ENCODE measurements at regions not wholly inside any gene's neighbourhood (a gene's known extent, or its start where the extent isn't known, plus 50 kb on each side); places are given as distances from the start of the nearest gene placed in this dataset.

DNA sequence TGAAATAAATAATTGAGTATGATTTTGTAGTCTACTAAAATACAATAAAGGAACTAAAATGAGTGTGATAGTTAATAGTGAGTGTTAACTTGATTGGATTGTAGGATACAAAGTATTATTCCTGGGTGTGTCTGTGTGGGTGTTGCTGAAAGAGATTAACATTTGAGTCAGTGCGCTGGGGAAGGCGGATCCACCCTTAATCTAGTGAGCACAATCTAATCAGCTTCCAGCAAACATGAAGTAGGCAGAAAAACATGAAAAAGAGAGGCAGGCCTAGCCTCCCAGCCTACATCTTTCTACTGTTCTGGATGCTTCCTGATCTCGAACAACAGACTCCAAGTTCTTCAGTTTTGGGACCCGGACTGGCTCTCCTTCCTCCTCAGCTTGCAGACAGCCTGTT, 1716.6 kb downstream of the MRPL39 start:
- TF ChIP-seq KDM1A (IDR thresholded peaks at IDR 0.05; ENCODE audit: low read depth) (no peak), POLR2A (IDR thresholded peaks at IDR 0.05; ENCODE audit: low read length) (no peak), BHLHE40 (IDR thresholded peaks at IDR 0.05; ENCODE audit: low read depth, low read length) (no peak), CBX2 (IDR thresholded peaks at IDR 0.05; ENCODE audit: borderline replicate concordance, low read depth) (no peak), CEBPB (IDR thresholded peaks at IDR 0.05) (no peak), HDAC2 (IDR thresholded peaks at IDR 0.05) (no peak)
- TF ChIP-seq, protein P1, sequence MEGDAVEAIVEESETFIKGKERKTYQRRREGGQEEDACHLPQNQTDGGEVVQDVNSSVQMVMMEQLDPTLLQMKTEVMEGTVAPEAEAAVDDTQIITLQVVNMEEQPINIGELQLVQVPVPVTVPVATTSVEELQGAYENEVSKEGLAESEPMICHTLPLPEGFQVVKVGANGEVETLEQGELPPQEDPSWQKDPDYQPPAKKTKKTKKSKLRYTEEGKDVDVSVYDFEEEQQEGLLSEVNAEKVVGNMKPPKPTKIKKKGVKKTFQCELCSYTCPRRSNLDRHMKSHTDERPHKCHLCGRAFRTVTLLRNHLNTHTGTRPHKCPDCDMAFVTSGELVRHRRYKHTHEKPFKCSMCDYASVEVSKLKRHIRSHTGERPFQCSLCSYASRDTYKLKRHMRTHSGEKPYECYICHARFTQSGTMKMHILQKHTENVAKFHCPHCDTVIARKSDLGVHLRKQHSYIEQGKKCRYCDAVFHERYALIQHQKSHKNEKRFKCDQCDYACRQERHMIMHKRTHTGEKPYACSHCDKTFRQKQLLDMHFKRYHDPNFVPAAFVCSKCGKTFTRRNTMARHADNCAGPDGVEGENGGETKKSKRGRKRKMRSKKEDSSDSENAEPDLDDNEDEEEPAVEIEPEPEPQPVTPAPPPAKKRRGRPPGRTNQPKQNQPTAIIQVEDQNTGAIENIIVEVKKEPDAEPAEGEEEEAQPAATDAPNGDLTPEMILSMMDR (IDR thresholded peaks at IDR 0.05) = no peak

All from A549 (cell line).